IMR-90 (cell line): ENCODE measurements at regions not wholly inside any gene's neighbourhood (a gene's known extent, or its start where the extent isn't known, plus 50 kb on each side); places are given as distances from the start of the nearest gene placed in this dataset.
"Not testable (repeated sequence)": the region's sequence is repeated elsewhere in the genome, so short reads cannot be mapped to it uniquely, and the experiment has no call there.

Experiments
- ATAC-seq: fragments of 200-7000 bp; cut with Tn5 transposase; 2 replicates; pipeline ENCODE4 v1.9.1; 2020; ENCODE audit warnings: low read depth, mild to moderate bottlenecking, moderate library complexity
- BruUV-seq: library from RNA; stranded (reverse); fragments of 400-500 nt; replicated peaks from 2 replicates; lab custom pipeline; 2021; lab: Mats Ljungman, UMichigan
- CTCF ChIA-PET: fragments of 300-600 bp; formaldehyde crosslinking; extraction: SDS; loops from one replicate; lab custom pipeline; 2021; ENCODE audit warnings: antibody characterized with exemption; lab: Yijun Ruan, JAX
- POLR2A ChIA-PET: fragments of 300-600 bp; sonication (Branson Sonifier 250); formaldehyde crosslinking; loops from one replicate; lab custom pipeline; 2022; ENCODE audit warnings: antibody characterized with exemption; ENCODE audit not compliant: unreplicated experiment; lab: Charles Lee
- DNase-seq: peaks from one replicate; pipeline ENCODE4 v3.0.0; 2013
- H2AFZ ChIP-seq: replicated peaks from 2 replicates; pipeline ENCODE3; 2013; ENCODE audit warnings: low read length, mild to moderate bottlenecking; ENCODE audit not compliant: poor library complexity
- H2AK5ac ChIP-seq: 2 replicates; pipeline ENCODE4 v1.6.1; 2013; ENCODE audit warnings: low read depth, low read length, inconsistent platforms
- H2AK9ac ChIP-seq: replicated peaks from 2 replicates; pipeline ENCODE3; 2013; ENCODE audit warnings: mild to moderate bottlenecking, low read depth, low read length, moderate library complexity; ENCODE audit not compliant: poor library complexity
- H2BK120ac ChIP-seq: 2 replicates; pipeline ENCODE4 v1.6.1; 2013; ENCODE audit warnings: low read depth, low read length, inconsistent platforms
- H2BK15ac ChIP-seq: 3 replicates; pipeline ENCODE4 v1.6.1; 2013; ENCODE audit warnings: low read depth, low read length, inconsistent platforms
- H2BK20ac ChIP-seq: 2 replicates; pipeline ENCODE4 v1.6.1; 2013; ENCODE audit warnings: low read depth, mild to moderate bottlenecking, inconsistent platforms, low read length, moderate library complexity
- H2BK5ac ChIP-seq: 2 replicates; pipeline ENCODE4 v1.6.1; 2013; ENCODE audit warnings: mild to moderate bottlenecking, low read depth, low read length, inconsistent platforms; ENCODE audit not compliant: poor library complexity, severe bottlenecking
- H3K14ac ChIP-seq: replicated peaks from 2 replicates; pipeline ENCODE4 v1.6.1; 2013; ENCODE audit warnings: low read depth, low read length, inconsistent platforms
- H3K18ac ChIP-seq: 2 replicates; pipeline ENCODE4 v1.6.1; 2013; ENCODE audit warnings: low read depth, low read length, control low read depth
- H3K23ac ChIP-seq: 2 replicates; pipeline ENCODE4 v1.6.1; 2013; ENCODE audit warnings: low read depth, low read length, inconsistent platforms
- H3K27ac ChIP-seq: 2 replicates; pipeline ENCODE4 v1.5.1; 2013; ENCODE audit warnings: mild to moderate bottlenecking, control low read depth, low read length; ENCODE audit not compliant: insufficient read depth
- H3K27me3 ChIP-seq: 2 replicates; pipeline ENCODE4 v1.6.1; 2013; ENCODE audit warnings: low read length; ENCODE audit not compliant: control insufficient read depth, insufficient read depth
- H3K36me3 ChIP-seq: 2 replicates; pipeline ENCODE4 v1.6.1; 2013; ENCODE audit warnings: low read length, mixed read lengths; ENCODE audit not compliant: control insufficient read depth, insufficient read depth
- H3K4ac ChIP-seq: 2 replicates; pipeline ENCODE4 v1.6.1; 2013; ENCODE audit warnings: low read depth, low read length, inconsistent platforms
- H3K4me1 ChIP-seq: 2 replicates; pipeline ENCODE4 v1.6.1; 2013; ENCODE audit warnings: low read length, mixed read lengths; ENCODE audit not compliant: control insufficient read depth, insufficient read depth
- H3K4me2 ChIP-seq: 2 replicates; pipeline ENCODE4 v1.6.1; 2013; ENCODE audit warnings: low read depth, mild to moderate bottlenecking, control low read depth, low read length, moderate library complexity
- H3K4me3 ChIP-seq: 2 replicates; pipeline ENCODE4 v1.5.1; 2013; ENCODE audit warnings: low read depth, mild to moderate bottlenecking, control low read depth, low read length, moderate library complexity; ENCODE audit not compliant: insufficient read depth
- H3K56ac ChIP-seq: 2 replicates; pipeline ENCODE4 v1.6.1; 2013; ENCODE audit warnings: low read length, inconsistent platforms; ENCODE audit not compliant: insufficient read depth; ENCODE audit errors: extremely low read depth
- H3K79me1 ChIP-seq, 2 experiments: 2 replicates each; pipeline ENCODE4 v1.6.1; 2013; ENCODE audit warnings: low read length in 2 of 2, inconsistent platforms in 1 of 2, low read depth in 1 of 2
- H3K9ac ChIP-seq: 2 replicates; pipeline ENCODE4 v1.6.1; 2013; ENCODE audit warnings: low read depth, low read length, control low read depth
- H3K9me1 ChIP-seq: 2 replicates; pipeline ENCODE4 v1.6.1; 2013; ENCODE audit warnings: low read length, inconsistent platforms; ENCODE audit not compliant: insufficient read depth
- H3K9me3 ChIP-seq: 2 replicates; pipeline ENCODE4 v1.6.1; 2013; ENCODE audit warnings: low read length; ENCODE audit not compliant: control insufficient read depth, insufficient read depth
- H4K20me1 ChIP-seq: 2 replicates; pipeline ENCODE4 v1.6.1; 2013; ENCODE audit warnings: low read length, inconsistent platforms; ENCODE audit not compliant: insufficient read depth
- H4K5ac ChIP-seq: 2 replicates; pipeline ENCODE4 v1.6.1; 2013; ENCODE audit warnings: mild to moderate bottlenecking, low read depth, low read length, control low read depth
- H4K8ac ChIP-seq, 2 experiments: 2 replicates each; pipeline ENCODE4 v1.6.1; 2013; ENCODE audit warnings: low read depth in 2 of 2, low read length in 2 of 2, control low read depth in 1 of 2, inconsistent platforms in 1 of 2
- H4K91ac ChIP-seq: 2 replicates; pipeline ENCODE4 v1.6.1; 2013; ENCODE audit warnings: low read depth, low read length, inconsistent platforms; ENCODE audit not compliant: insufficient read depth
- WGBS, 2 experiments: methylation state at CpG; one replicate each; pipeline versions ENCODE4 v1.1.5 to v1.1.7; 2013; ENCODE audit warnings: missing lambda C conversion rate in 2 of 2; ENCODE audit not compliant: insufficient read length in 1 of 2; ENCODE audit errors: extremely low coverage in 2 of 2; 5-methylcytosine and 5-hydroxymethylcytosine counted together
- dilution Hi-C: fragments of 300-500 bp; cut with HindIII; formaldehyde crosslinking; loops from one replicate; pipeline ENCODE4 v1.14.3; 2018; ENCODE audit warnings: low sequenced_read_pairs; ENCODE audit not compliant: unreplicated experiment
- in situ Hi-C: fragments of 300-500 bp; cut with MboI; formaldehyde crosslinking; loops from 3 replicates; pipeline ENCODE4 v1.14.3; 2019; ENCODE audit warnings: low sequenced_read_pairs, inconsistent platforms, mixed read lengths
- intact Hi-C: fragments of 100-400 bp; cut with micrococcal nuclease; formaldehyde crosslinking; loops from 2 replicates; pipeline ENCODE4 v1.10.0; 2022

DNA sequence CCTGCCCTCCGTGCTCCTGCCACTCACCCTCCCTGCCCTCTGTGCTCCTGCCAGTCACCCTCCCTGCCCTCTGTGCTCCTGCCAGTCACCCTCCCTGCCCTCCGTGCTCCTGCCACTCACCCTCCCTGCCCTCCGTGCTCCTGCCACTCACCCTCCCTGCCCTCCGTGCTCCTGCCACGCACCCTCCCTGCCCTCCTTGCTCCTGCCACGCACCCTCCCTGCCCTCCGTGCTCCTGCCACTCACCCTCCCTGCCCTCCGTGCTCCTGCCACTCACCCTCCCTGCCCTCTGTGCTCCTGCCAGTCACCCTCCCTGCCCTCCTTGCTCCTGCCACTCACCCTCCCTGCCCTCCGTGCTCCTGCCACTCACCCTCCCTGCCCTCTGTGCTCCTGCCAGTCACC, 145.4 kb upstream of the ZNF469 start:
- H4K20me1 ChIP-seq, H3K18ac ChIP-seq, H3K23ac ChIP-seq, H3K9me3 ChIP-seq, DNase-seq, intact Hi-C loops, H3K27me3 ChIP-seq, CTCF ChIA-PET, H3K4me3 ChIP-seq, H3K9ac ChIP-seq, H3K56ac ChIP-seq, in situ Hi-C loops, ATAC-seq, H3K14ac ChIP-seq, H3K36me3 ChIP-seq, H3K4me2 ChIP-seq, H4K5ac ChIP-seq, dilution Hi-C loops, H2AK9ac ChIP-seq, H2BK15ac ChIP-seq, POLR2A ChIA-PET, H2AFZ ChIP-seq, H3K9me1 ChIP-seq, BruUV-seq: not testable (repeated sequence)
- Histone ChIP-seq H2AK5ac (peak overlapping the region; percentile 97), H3K4me1 (peaks cover 40% of the 10 kb centered on the region), H3K4ac (peak overlapping the region; percentile 75; the same call in 1 of the 2 replicates), H3K79me1 (peaks cover 8 to 26% of the 10 kb centered on the region in 2 experiments; a peak in 3 of 4 replicates), H4K8ac (peak overlapping the region in 1 of 2 experiments; percentile 74; a peak in 1 of 4 replicates), H4K91ac (peak overlapping the region; percentile 89; the same call in 1 of the 2 replicates), H2BK20ac (peak overlapping the region; percentile 45; the same call in 1 of the 2 replicates), H2BK120ac (peak overlapping the region; percentile 95; the same call in 1 of the 2 replicates), H2BK5ac (peak overlapping the region; percentile 87), H3K27ac (peak overlapping the region; percentile 93)
- no CpG with 5 or more reads among the region's 9 CpGs for WGBS, 2 experiments
